WERI-Rb-1 (cell line): ENCODE measurements at regions not wholly inside any gene's neighbourhood (a gene's known extent, or its start where the extent isn't known, plus 50 kb on each side); places are given as distances from the start of the nearest gene placed in this dataset.

ENCODE experiments used
- DNase-seq: peaks from one replicate; pipeline ENCODE4 v3.0.0-alpha.2; 2020
- H3K27ac ChIP-seq: fragments of 250-450 bp; sonication (Bioruptor Pico); 2 replicates; pipeline ENCODE4 v1.5.1; 2020; ENCODE audit warnings: mild to moderate bottlenecking, moderate library complexity
- H3K27me3 ChIP-seq: fragments of 250-450 bp; sonication (Bioruptor Pico); 2 replicates; pipeline ENCODE4 v1.5.1; 2021; ENCODE audit warnings: mild to moderate bottlenecking, low read depth, moderate library complexity; ENCODE audit not compliant: insufficient read depth, severe bottlenecking
- H3K36me3 ChIP-seq: fragments of 250-450 bp; sonication (Bioruptor Pico); 2 replicates; pipeline ENCODE4 v1.5.1; 2020; ENCODE audit warnings: mild to moderate bottlenecking, moderate library complexity
- H3K4me3 ChIP-seq: 2 replicates; pipeline ENCODE4 v1.5.1; 2011; ENCODE audit warnings: low read depth, mild to moderate bottlenecking, control low read depth, low read length
- H3K9me3 ChIP-seq: fragments of 250-450 bp; sonication (Bioruptor Pico); 2 replicates; pipeline ENCODE4 v1.5.1; 2021; ENCODE audit warnings: mild to moderate bottlenecking, moderate library complexity; ENCODE audit not compliant: severe bottlenecking
- CTCF ChIP-seq: IDR thresholded peaks from 2 replicates; pipeline ENCODE4 v1.5.1; 2011; ENCODE audit warnings: low read depth, mild to moderate bottlenecking, control low read depth, inconsistent platforms, low read length

- no peak for TF ChIP-seq CTCF
- H3K4me3 ChIP-seq = no peak overlapping the region
- H3K27me3 ChIP-seq = no peaks in the 10 kb centered on the region
- no peaks in the 10 kb centered on the region for H3K36me3 ChIP-seq
- no peak overlapping the region for H3K27ac ChIP-seq
- DNase-seq = no peak
- H3K9me3 ChIP-seq = no peaks in the 10 kb centered on the region
Measured at GRCh38 chr16:72679856-72680255, 368.1 kb downstream of the ZFHX3 start.

- Histone ChIP-seq H3K9me3 (peaks cover 4% of the 10 kb centered on the region), H3K36me3 (no peaks in the 10 kb centered on the region), H3K27me3 (no peaks in the 10 kb centered on the region), H3K27ac (no peak overlapping the region), H3K4me3 (no peak overlapping the region)
- TF ChIP-seq CTCF = no peak
- DNase-seq = no peak
Measured at GRCh38 chr16:72677662-72678447, 370.1 kb downstream of the ZFHX3 start.

GRCh38 chr16:72673118-72673517 lies 374.8 kb downstream of the ZFHX3 start:
- Histone ChIP-seq H3K27me3 (no peaks in the 10 kb centered on the region), H3K36me3 (peaks cover 7% of the 10 kb centered on the region), H3K27ac (no peak overlapping the region), H3K4me3 (no peak overlapping the region), H3K9me3 (peaks cover 4% of the 10 kb centered on the region)
- DNase-seq = no peak
- TF ChIP-seq CTCF = no peak

GRCh38 chr16:72666267-72666666 lies 381.7 kb downstream of the ZFHX3 start:
- H3K4me3 ChIP-seq = no peak overlapping the region
- H3K36me3 ChIP-seq = 0 out of 2 replicates have a peak, but pooled peaks cover 5% of the 10 kb centered on the region
- DNase-seq = no peak
- no peaks in the 10 kb centered on the region for H3K9me3 ChIP-seq
- no peak for TF ChIP-seq CTCF
- no peaks in the 10 kb centered on the region for H3K27me3 ChIP-seq
- no peak overlapping the region for H3K27ac ChIP-seq

- peak overlapping the region; percentile 83 for H3K4me3 ChIP-seq
- H3K36me3 ChIP-seq = 0 out of 2 replicates have a peak, but pooled peaks cover 2% of the 10 kb centered on the region
- no peaks in the 10 kb centered on the region for H3K27me3 ChIP-seq
- no peak for TF ChIP-seq CTCF
- no peak for DNase-seq
- H3K9me3 ChIP-seq = no peaks in the 10 kb centered on the region
- no peak overlapping the region for H3K27ac ChIP-seq
Measured at GRCh38 chr16:72665701-72666100, 382.2 kb downstream of the ZFHX3 start.
